ENCODE measurements at regions not wholly inside any gene's neighbourhood (a gene's known extent, or its start where the extent isn't known, plus 50 kb on each side); places are given as distances from the start of the nearest gene placed in this dataset.

- Histone ChIP-seq H3K4me3 (no peak overlapping the region), H3K4me1 (ENCODE audit: control insufficient read depth, insufficient read depth, low read length) (no peaks in the 10 kb centered on the region), H3K27ac (ENCODE audit: control insufficient read depth, insufficient read depth) (no peak overlapping the region), H2AFZ (ENCODE audit: control insufficient read depth, low read depth, low read length) (no peak overlapping the region), H3K9me3 (replicated peaks; ENCODE audit: control insufficient read depth, insufficient read depth, low read length) (no peaks in the 10 kb centered on the region), H4K20me1 (ENCODE audit: control insufficient read depth, insufficient read depth) (no peaks in the 10 kb centered on the region), H3K79me2 (ENCODE audit: control insufficient read depth, insufficient read depth, low read length) (no peaks in the 10 kb centered on the region), H3K27me3 (replicated peaks in 1 of 2; ENCODE audit: control insufficient read depth in 2 of 2, insufficient read depth in 2 of 2, low read length in 1 of 2) (no peaks in the 10 kb centered on the region), H3K36me3 (ENCODE audit: control insufficient read depth in 2 of 2, insufficient read depth in 2 of 2, low read length in 1 of 2) (no peaks in the 10 kb centered on the region), H3K9ac (ENCODE audit: control insufficient read depth, insufficient read depth, low read length) (no peak overlapping the region), H3K4me2 (ENCODE audit: control insufficient read depth, insufficient read depth) (no peak overlapping the region)
- TF ChIP-seq ZNF207 (IDR thresholded peaks at IDR 0.05; ENCODE audit: borderline replicate concordance) (no peak), NFYB (IDR thresholded peaks at IDR 0.05; ENCODE audit: insufficient read depth, low read depth, low read length) (no peak), CBX5 (IDR thresholded peaks at IDR 0.05; ENCODE audit: low read depth) (0 out of 2 replicates have a peak, but pooled peaks have one; percentile 25), YY1 (IDR thresholded peaks at IDR 0.05; ENCODE audit: low read depth, low read length) (peak; percentile 55), FOXM1 (IDR thresholded peaks at IDR 0.05; ENCODE audit: low read depth, low read length) (0 out of 2 replicates have a peak, but pooled peaks have one; percentile 16), RAD21 (IDR thresholded peaks at IDR 0.05; ENCODE audit: insufficient read depth, low read depth, low read length) (peak; percentile 92), POU2F2 (IDR thresholded peaks at IDR 0.05; ENCODE audit: borderline replicate concordance, low read depth, low read length) (peak; percentile 42; the same call in 1 of the 3 replicates), SMC3 (IDR thresholded peaks at IDR 0.05; ENCODE audit: borderline replicate concordance, low read length) (peak; percentile 95)
- TF ChIP-seq, protein P1, sequence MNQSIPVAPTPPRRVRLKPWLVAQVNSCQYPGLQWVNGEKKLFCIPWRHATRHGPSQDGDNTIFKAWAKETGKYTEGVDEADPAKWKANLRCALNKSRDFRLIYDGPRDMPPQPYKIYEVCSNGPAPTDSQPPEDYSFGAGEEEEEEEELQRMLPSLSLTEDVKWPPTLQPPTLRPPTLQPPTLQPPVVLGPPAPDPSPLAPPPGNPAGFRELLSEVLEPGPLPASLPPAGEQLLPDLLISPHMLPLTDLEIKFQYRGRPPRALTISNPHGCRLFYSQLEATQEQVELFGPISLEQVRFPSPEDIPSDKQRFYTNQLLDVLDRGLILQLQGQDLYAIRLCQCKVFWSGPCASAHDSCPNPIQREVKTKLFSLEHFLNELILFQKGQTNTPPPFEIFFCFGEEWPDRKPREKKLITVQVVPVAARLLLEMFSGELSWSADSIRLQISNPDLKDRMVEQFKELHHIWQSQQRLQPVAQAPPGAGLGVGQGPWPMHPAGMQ (IDR thresholded peaks at IDR 0.05; ENCODE audit: borderline replicate concordance) = no peak
- TF ChIP-seq, protein P2, sequence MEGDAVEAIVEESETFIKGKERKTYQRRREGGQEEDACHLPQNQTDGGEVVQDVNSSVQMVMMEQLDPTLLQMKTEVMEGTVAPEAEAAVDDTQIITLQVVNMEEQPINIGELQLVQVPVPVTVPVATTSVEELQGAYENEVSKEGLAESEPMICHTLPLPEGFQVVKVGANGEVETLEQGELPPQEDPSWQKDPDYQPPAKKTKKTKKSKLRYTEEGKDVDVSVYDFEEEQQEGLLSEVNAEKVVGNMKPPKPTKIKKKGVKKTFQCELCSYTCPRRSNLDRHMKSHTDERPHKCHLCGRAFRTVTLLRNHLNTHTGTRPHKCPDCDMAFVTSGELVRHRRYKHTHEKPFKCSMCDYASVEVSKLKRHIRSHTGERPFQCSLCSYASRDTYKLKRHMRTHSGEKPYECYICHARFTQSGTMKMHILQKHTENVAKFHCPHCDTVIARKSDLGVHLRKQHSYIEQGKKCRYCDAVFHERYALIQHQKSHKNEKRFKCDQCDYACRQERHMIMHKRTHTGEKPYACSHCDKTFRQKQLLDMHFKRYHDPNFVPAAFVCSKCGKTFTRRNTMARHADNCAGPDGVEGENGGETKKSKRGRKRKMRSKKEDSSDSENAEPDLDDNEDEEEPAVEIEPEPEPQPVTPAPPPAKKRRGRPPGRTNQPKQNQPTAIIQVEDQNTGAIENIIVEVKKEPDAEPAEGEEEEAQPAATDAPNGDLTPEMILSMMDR (IDR thresholded peaks at IDR 0.05 in 2 of 3, conservative IDR thresholded peaks at IDR 0.05 in 1 of 3; ENCODE audit: control insufficient read depth in 2 of 3, extremely low read depth in 1 of 3, insufficient read depth in 1 of 3, low read depth in 3 of 3, low read length in 3 of 3) = peak; percentile 88 to 93 (median 88)
- TF ChIP-seq, protein P3, sequence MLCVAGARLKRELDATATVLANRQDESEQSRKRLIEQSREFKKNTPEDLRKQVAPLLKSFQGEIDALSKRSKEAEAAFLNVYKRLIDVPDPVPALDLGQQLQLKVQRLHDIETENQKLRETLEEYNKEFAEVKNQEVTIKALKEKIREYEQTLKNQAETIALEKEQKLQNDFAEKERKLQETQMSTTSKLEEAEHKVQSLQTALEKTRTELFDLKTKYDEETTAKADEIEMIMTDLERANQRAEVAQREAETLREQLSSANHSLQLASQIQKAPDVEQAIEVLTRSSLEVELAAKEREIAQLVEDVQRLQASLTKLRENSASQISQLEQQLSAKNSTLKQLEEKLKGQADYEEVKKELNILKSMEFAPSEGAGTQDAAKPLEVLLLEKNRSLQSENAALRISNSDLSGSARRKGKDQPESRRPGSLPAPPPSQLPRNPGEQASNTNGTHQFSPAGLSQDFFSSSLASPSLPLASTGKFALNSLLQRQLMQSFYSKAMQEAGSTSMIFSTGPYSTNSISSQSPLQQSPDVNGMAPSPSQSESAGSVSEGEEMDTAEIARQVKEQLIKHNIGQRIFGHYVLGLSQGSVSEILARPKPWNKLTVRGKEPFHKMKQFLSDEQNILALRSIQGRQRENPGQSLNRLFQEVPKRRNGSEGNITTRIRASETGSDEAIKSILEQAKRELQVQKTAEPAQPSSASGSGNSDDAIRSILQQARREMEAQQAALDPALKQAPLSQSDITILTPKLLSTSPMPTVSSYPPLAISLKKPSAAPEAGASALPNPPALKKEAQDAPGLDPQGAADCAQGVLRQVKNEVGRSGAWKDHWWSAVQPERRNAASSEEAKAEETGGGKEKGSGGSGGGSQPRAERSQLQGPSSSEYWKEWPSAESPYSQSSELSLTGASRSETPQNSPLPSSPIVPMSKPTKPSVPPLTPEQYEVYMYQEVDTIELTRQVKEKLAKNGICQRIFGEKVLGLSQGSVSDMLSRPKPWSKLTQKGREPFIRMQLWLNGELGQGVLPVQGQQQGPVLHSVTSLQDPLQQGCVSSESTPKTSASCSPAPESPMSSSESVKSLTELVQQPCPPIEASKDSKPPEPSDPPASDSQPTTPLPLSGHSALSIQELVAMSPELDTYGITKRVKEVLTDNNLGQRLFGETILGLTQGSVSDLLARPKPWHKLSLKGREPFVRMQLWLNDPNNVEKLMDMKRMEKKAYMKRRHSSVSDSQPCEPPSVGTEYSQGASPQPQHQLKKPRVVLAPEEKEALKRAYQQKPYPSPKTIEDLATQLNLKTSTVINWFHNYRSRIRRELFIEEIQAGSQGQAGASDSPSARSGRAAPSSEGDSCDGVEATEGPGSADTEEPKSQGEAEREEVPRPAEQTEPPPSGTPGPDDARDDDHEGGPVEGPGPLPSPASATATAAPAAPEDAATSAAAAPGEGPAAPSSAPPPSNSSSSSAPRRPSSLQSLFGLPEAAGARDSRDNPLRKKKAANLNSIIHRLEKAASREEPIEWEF (IDR thresholded peaks at IDR 0.05; ENCODE audit: insufficient replicate concordance, low read depth, low read length) = peak; percentile 30
- RAD21 ChIA-PET (ENCODE audit: unreplicated experiment) = interaction anchor here (0.6 to 3.2 kb wide), 29 partner anchors 12 to 1178 kb away, joined by 3 to 137 read pairs (median 4); no protein-coding TSS in a partner anchor
- 7% methylated on average over 7 of the region's 7 CpGs for WGBS (ENCODE audit: insufficient coverage, insufficient replicate concordance, low lambda C conversion rate, missing lambda C conversion rate)
- in situ Hi-C loops (cut with MboI) = loop anchor here (5.0 to 25.0 kb wide), 2 partner anchors 621 to 1176 kb away; no protein-coding TSS in a partner anchor
- POLR2A ChIA-PET = interaction anchor here (0.5 kb wide), 1 partner anchor 671 kb away, joined by 3 read pairs; no protein-coding TSS in a partner anchor
- DNase-seq (ENCODE audit: low read depth, low spot score) (no peak), ATAC-seq (peak; percentile 94), FAIRE-seq (peak; percentile 70)
- CTCF ChIA-PET = interaction anchor here (0.6 to 3.1 kb wide), 40 partner anchors 9 to 1178 kb away, joined by 3 to 150 read pairs (median 4); no protein-coding TSS in a partner anchor
- BruUV-seq (replicated peaks) = no TSS peak
- intact Hi-C loops (cut with micrococcal nuclease; ENCODE audit: unreplicated experiment) = loop anchor here (1.0 to 5.0 kb wide), 4 partner anchors 336 to 665 kb away; no protein-coding TSS in a partner anchor
- SMC1A ChIA-PET (ENCODE audit: uncharacterized antibody, unreplicated experiment) = interaction anchor here (0.7 to 4.8 kb wide), 25 partner anchors 10 to 668 kb away, joined by 3 to 153 read pairs (median 4); no protein-coding TSS in a partner anchor
Measured at GRCh38 chr18:52288403-52289004, 51.5 kb upstream of the DCC start.

Data from GM12878 (cell line).